SU-DHL-6 (cell line): ENCODE measurements at regions not wholly inside any gene's neighbourhood (a gene's known extent, or its start where the extent isn't known, plus 50 kb on each side); places are given as distances from the start of the nearest gene placed in this dataset.

ENCODE experiments used
- H2AFZ ChIP-seq: fragments of 200-600 bp; sonication (generic); 2 replicates; pipeline ENCODE4 v1.6.1; 2014; ENCODE audit warnings: low read depth, mild to moderate bottlenecking, moderate library complexity, mixed read lengths, antibody characterized with exemption, low read length; ENCODE audit not compliant: severe bottlenecking
- H3F3A ChIP-seq: fragments of 200-600 bp; shearing (Covaris generic); 2 replicates; pipeline ENCODE4 v1.6.0; 2016; ENCODE audit warnings: antibody characterized with exemption, mild to moderate bottlenecking; ENCODE audit not compliant: insufficient read depth
- H3K27ac ChIP-seq: fragments of 200-600 bp; sonication (generic); 2 replicates; pipeline ENCODE4 v1.5.1; 2016; ENCODE audit warnings: low read depth, mild to moderate bottlenecking, low read length, moderate library complexity, mixed read lengths
- H3K27me3 ChIP-seq: fragments of 200-600 bp; sonication (generic), shearing (Covaris generic); 2 replicates; pipeline ENCODE4 v1.6.0; 2014; ENCODE audit warnings: mild to moderate bottlenecking, low read length
- H3K36me3 ChIP-seq: fragments of 200-600 bp; sonication (generic); 2 replicates; pipeline ENCODE4 v1.6.1; 2014; ENCODE audit warnings: mild to moderate bottlenecking, low read length, mixed read lengths
- H3K4me2 ChIP-seq: fragments of 300-600, 200-600 bp; shearing (Covaris generic), sonication (generic); 2 replicates; pipeline ENCODE4 v1.6.0; 2014; ENCODE audit warnings: low read length, low read depth, mild to moderate bottlenecking; ENCODE audit not compliant: poor library complexity, severe bottlenecking
- H3K4me3 ChIP-seq: fragments of 200-600 bp; sonication (generic); 2 replicates; pipeline ENCODE4 v1.5.1; 2014; ENCODE audit warnings: antibody characterized with exemption, low read length, mild to moderate bottlenecking, mixed read lengths; ENCODE audit not compliant: insufficient read depth, poor library complexity, severe bottlenecking
- H3K79me2 ChIP-seq: fragments of 200-600 bp; sonication (generic); 2 replicates; pipeline ENCODE4 v1.6.1; 2014; ENCODE audit warnings: mild to moderate bottlenecking, low read length, moderate library complexity; ENCODE audit not compliant: insufficient read depth
- H3K9ac ChIP-seq: fragments of 200-600 bp; sonication (generic); 2 replicates; pipeline ENCODE4 v1.7.0; 2014; ENCODE audit warnings: mild to moderate bottlenecking, low read length
- H3K9me2 ChIP-seq: fragments of 200-600 bp; sonication (generic); replicated peaks from 2 replicates; pipeline ENCODE4 v1.6.1; 2014; ENCODE audit warnings: low read length; ENCODE audit not compliant: insufficient read depth
- H3K9me3 ChIP-seq: fragments of 200-600 bp; sonication (generic); 2 replicates; pipeline ENCODE4 v1.6.1; 2014; ENCODE audit warnings: low read length, mixed read lengths; ENCODE audit not compliant: insufficient read depth
- H4K20me1 ChIP-seq: fragments of 200-600 bp; sonication (generic); 2 replicates; pipeline ENCODE4 v1.6.1; 2014; ENCODE audit warnings: low read depth, mild to moderate bottlenecking, antibody characterized with exemption, low read length, moderate library complexity, mixed read lengths
- EZH2phosphoT487 ChIP-seq: fragments of 200-600 bp; sonication (generic), shearing (Covaris generic); conservative IDR thresholded peaks from 2 replicates; pipeline ENCODE4 v1.6.1; 2018; ENCODE audit warnings: mild to moderate bottlenecking, antibody characterized with exemption, low read length, moderate library complexity, mixed read lengths
- TF ChIP-seq, protein P1 (sequence below): fragments of 200-600 bp; sonication (generic); IDR thresholded peaks from one replicate; pipeline ENCODE4 v1.5.1; 2017; ENCODE audit warnings: antibody characterized with exemption, mild to moderate bottlenecking, low read length, moderate library complexity; ENCODE audit not compliant: insufficient read depth, poor library complexity, severe bottlenecking

DNA sequence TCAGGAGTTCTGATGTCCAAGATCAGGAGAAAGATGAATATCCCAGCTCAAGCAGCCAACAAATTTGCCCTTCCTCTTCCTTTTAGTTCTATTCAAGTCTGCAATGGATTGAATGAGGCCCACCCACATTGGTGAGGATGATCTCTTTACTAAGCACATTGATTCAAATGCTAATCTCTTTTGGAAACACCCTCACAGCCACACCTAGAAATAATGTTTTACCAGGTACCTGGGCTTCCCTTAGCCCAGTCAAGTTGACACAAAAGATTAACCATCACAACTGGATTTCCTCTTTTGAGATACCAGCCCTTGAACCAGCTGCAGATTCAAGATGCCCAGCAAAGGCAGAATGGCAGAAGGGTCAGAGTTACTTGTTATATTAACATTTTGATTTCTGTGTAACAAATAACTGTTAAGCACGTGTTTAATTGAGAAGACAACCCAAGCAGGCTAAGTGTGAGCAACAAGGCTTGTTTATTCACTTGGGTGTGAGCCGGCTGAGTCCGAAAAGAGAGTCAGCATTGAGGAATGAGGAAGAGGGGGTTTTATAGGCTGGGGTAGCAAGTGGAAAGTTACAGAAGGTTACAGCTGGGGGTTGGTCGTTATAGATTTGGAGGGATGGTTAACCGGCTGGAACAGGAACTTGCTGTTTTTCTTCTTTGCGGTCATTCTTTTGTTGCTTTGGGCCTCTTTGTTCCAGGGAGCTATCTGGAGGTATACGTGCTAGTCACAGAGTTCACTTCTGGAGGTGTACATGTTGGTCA, 180.3 kb downstream of the EMP1 start:
- no peaks in the 10 kb centered on the region for H3K9me3 ChIP-seq
- H3K9ac ChIP-seq: no peak overlapping the region
- H3F3A ChIP-seq: no peaks in the 10 kb centered on the region
- TF ChIP-seq, protein P1, sequence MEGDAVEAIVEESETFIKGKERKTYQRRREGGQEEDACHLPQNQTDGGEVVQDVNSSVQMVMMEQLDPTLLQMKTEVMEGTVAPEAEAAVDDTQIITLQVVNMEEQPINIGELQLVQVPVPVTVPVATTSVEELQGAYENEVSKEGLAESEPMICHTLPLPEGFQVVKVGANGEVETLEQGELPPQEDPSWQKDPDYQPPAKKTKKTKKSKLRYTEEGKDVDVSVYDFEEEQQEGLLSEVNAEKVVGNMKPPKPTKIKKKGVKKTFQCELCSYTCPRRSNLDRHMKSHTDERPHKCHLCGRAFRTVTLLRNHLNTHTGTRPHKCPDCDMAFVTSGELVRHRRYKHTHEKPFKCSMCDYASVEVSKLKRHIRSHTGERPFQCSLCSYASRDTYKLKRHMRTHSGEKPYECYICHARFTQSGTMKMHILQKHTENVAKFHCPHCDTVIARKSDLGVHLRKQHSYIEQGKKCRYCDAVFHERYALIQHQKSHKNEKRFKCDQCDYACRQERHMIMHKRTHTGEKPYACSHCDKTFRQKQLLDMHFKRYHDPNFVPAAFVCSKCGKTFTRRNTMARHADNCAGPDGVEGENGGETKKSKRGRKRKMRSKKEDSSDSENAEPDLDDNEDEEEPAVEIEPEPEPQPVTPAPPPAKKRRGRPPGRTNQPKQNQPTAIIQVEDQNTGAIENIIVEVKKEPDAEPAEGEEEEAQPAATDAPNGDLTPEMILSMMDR: no peak
- TF ChIP-seq EZH2phosphoT487: no peak
- no peak overlapping the region for H3K27ac ChIP-seq
- H3K36me3 ChIP-seq: no peaks in the 10 kb centered on the region
- no peak overlapping the region for H3K4me3 ChIP-seq
- no peak overlapping the region for H2AFZ ChIP-seq
- no peaks in the 10 kb centered on the region for H4K20me1 ChIP-seq
- no peaks in the 10 kb centered on the region for H3K9me2 ChIP-seq
- no peaks in the 10 kb centered on the region for H3K27me3 ChIP-seq
- H3K79me2 ChIP-seq: no peaks in the 10 kb centered on the region
- H3K4me2 ChIP-seq: no peak overlapping the region

DNA sequence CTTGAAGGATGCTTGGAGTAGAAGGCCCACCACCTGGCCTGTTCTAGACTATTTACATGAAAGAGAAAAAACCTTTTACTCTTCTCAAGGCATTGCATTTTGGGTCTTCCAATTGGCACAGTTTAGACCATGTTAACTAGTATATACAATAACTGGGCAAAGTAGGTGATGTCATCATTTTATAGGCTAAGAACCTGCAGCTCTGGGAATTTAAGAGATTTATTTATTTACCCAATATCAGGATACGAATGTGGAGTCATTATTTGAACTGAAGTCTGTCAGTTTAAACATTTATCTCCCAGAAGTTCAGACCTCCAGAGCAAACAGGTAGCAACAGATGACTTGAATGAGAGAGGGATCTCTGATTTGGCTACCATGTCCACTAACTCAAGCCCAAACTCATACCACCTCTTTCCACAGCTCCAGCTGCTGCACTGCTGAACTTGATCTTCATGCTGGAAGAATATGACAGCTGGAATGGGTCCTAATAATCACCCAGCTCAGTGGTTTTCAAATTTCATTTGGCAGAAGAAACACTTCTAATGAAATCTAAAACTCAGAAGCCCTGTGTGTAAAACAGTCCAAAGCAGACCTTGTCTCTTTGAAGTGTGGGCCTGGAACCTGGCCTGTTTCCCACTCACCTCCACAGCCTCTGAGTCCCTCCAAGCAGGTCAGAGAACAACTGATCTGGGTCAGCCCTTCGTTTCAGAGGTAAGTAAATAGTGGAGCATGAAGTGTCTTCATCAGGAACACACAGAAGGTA, 179.2 kb downstream of the EMP1 start:
- H3K4me2 ChIP-seq: no peak overlapping the region
- H3K27ac ChIP-seq: no peak overlapping the region
- H2AFZ ChIP-seq: no peak overlapping the region
- H3K36me3 ChIP-seq: no peaks in the 10 kb centered on the region
- H4K20me1 ChIP-seq: no peaks in the 10 kb centered on the region
- TF ChIP-seq, protein P1: no peak
- no peak for TF ChIP-seq EZH2phosphoT487
- H3K79me2 ChIP-seq: no peaks in the 10 kb centered on the region
- H3K9me3 ChIP-seq: no peaks in the 10 kb centered on the region
- H3K9ac ChIP-seq: no peak overlapping the region
- H3K9me2 ChIP-seq: no peaks in the 10 kb centered on the region
- no peak overlapping the region for H3K4me3 ChIP-seq
- no peaks in the 10 kb centered on the region for H3K27me3 ChIP-seq
- H3F3A ChIP-seq: no peaks in the 10 kb centered on the region

DNA sequence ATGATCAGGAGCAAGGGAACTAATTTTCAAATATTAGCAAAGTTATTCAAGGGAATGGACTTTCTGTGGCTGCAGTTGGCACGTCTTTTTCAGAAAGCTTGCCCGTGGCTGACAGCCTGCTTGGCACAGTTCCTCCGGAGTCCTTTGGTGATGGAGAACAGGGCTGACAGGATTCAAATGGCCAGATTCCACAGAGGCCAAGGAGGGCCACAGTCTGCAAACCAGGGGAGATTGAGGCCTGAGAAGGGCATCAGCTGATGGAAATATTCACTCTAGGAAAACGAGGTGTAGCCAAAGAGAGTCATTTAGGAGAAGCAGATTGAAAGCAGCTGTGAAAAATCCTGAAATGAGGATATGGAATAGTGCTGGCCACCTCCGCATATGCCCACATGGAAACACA, 178.3 kb downstream of the EMP1 start:
- no peak overlapping the region for H3K4me3 ChIP-seq
- H3K9me3 ChIP-seq: no peaks in the 10 kb centered on the region
- H4K20me1 ChIP-seq: no peaks in the 10 kb centered on the region
- H3K4me2 ChIP-seq: no peak overlapping the region
- no peaks in the 10 kb centered on the region for H3K27me3 ChIP-seq
- H3K9me2 ChIP-seq: no peaks in the 10 kb centered on the region
- no peak overlapping the region for H3K9ac ChIP-seq
- H3K36me3 ChIP-seq: no peaks in the 10 kb centered on the region
- no peaks in the 10 kb centered on the region for H3F3A ChIP-seq
- no peak for TF ChIP-seq EZH2phosphoT487
- TF ChIP-seq, protein P1: no peak
- no peak overlapping the region for H3K27ac ChIP-seq
- H3K79me2 ChIP-seq: no peaks in the 10 kb centered on the region
- H2AFZ ChIP-seq: no peak overlapping the region
